ENCODE measurements at regions not wholly inside any gene's neighbourhood (a gene's known extent, or its start where the extent isn't known, plus 50 kb on each side); places are given as distances from the start of the nearest gene placed in this dataset.

DNA sequence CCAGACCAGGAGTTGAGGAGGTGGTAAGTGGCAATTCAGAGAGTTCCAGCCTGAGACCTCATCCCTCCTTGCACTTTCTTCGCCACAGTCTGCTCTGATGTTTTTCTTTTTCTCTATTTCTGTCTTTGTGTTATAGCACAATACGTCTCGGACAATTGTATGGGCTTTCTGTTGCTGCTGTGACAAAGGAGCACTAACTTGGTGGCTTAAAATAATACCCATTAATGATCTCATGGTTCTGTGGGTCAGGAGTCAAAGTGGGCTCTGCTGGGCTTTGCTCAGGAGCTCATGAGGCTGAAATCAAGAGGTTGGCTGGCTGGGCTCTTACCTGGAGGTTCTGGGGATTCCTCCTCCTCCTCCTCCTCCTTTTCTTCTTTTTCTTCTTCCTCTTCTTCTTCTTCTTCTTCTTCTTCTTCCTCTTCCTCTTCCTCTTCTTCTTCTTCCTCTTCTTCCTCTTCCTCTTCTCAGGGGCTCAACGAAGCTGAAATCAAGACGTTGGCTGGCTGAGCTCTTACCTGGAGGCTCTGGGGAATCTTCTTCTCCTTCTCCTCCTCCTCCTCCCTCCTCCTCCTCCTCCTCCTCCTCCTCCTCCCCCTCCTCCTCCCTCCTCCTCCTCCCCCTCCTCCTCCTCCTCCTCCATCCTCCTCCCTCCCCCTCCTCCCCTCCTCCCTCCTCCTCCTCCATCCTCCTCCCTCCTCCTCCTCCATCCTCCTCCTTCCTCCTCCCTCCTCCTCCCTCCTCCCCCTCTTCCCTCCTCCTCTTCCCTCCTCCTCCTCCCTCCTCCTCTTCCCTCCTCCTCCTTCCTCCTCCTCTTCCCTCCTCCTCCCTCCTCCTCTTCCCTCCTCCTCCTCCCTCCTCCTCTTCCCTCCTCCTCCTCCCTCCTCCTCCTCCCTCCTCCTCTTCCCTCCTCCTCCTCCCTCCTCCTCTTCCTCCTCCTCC is 104.0 kb downstream of the GATA6 start:
- H3K27me3 ChIP-seq (ENCODE audit: insufficient read depth, low read depth) = no peaks in the 10 kb centered on the region
- no peaks in the 10 kb centered on the region for H3F3A ChIP-seq (ENCODE audit: insufficient read depth, low read depth)
- no peaks in the 10 kb centered on the region for H3K9me2 ChIP-seq (ENCODE audit: insufficient read depth)
- CTCF ChIA-PET = interaction anchor here (0.5 kb wide), 1 partner anchor 50 kb away, joined by 5 read pairs; no protein-coding TSS in a partner anchor
- H4K20me1 ChIP-seq (ENCODE audit: insufficient read depth) = no peaks in the 10 kb centered on the region
- H3K4me2 ChIP-seq = no peak overlapping the region
- no peaks in the 10 kb centered on the region for H3K79me2 ChIP-seq (ENCODE audit: low read depth)
- no peaks in the 10 kb centered on the region for H3K36me3 ChIP-seq (ENCODE audit: low read depth)
- no peak overlapping the region for H2AFZ ChIP-seq
- no peak overlapping the region for H3K27ac ChIP-seq
- no peaks in the 10 kb centered on the region for H3K9me3 ChIP-seq (ENCODE audit: insufficient read depth, low read depth)
- H3K4me3 ChIP-seq = no peak overlapping the region
- BruUV-seq (replicated peaks) = no TSS peak
- DNase-seq = no peak
- no peaks in the 10 kb centered on the region for H3K4me1 ChIP-seq (replicated peaks; ENCODE audit: insufficient read depth)
- TF ChIP-seq, protein P1, sequence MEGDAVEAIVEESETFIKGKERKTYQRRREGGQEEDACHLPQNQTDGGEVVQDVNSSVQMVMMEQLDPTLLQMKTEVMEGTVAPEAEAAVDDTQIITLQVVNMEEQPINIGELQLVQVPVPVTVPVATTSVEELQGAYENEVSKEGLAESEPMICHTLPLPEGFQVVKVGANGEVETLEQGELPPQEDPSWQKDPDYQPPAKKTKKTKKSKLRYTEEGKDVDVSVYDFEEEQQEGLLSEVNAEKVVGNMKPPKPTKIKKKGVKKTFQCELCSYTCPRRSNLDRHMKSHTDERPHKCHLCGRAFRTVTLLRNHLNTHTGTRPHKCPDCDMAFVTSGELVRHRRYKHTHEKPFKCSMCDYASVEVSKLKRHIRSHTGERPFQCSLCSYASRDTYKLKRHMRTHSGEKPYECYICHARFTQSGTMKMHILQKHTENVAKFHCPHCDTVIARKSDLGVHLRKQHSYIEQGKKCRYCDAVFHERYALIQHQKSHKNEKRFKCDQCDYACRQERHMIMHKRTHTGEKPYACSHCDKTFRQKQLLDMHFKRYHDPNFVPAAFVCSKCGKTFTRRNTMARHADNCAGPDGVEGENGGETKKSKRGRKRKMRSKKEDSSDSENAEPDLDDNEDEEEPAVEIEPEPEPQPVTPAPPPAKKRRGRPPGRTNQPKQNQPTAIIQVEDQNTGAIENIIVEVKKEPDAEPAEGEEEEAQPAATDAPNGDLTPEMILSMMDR (conservative IDR thresholded peaks at IDR 0.05) = no peak
- no peak for TF ChIP-seq EZH2 (IDR thresholded peaks at IDR 0.05; ENCODE audit: low read depth)
- POLR2A ChIA-PET (ENCODE audit: unreplicated experiment) = no interaction called here
- intact Hi-C loops (cut with micrococcal nuclease; ENCODE audit: unreplicated experiment) = no loop called here

DNA sequence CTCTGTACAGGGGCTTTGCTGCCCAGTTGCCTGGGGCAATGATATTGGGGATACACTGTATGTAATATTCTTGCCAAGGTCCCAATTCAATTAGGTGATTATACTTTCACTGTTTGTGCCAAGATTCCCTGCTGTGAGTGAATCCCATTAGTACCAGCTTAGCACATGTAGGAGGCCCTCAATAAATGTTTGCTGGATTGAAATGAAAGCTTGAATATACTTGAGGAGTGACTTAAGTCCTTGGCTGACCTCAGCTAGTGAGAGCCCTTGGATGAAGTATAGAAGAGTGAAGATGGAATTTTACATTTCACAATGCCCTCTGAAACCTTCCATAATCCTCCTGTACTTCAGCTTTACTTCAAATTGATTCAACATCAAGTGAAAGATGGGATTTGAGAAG is 102.9 kb downstream of the GATA6 start:
- H3K9me3 ChIP-seq (ENCODE audit: insufficient read depth, low read depth) = no peaks in the 10 kb centered on the region
- H3K27me3 ChIP-seq (ENCODE audit: insufficient read depth, low read depth) = no peaks in the 10 kb centered on the region
- ChIA-PET CTCF (no interaction called here), POLR2A (ENCODE audit: unreplicated experiment) (interaction anchor here (0.5 kb wide), 1 partner anchor 86 kb away, joined by 4 read pairs; no protein-coding TSS in a partner anchor)
- H3K79me2 ChIP-seq (ENCODE audit: low read depth) = no peaks in the 10 kb centered on the region
- H4K20me1 ChIP-seq (ENCODE audit: insufficient read depth) = no peaks in the 10 kb centered on the region
- H3K4me1 ChIP-seq (replicated peaks; ENCODE audit: insufficient read depth) = no peaks in the 10 kb centered on the region
- TF ChIP-seq, protein P1 (conservative IDR thresholded peaks at IDR 0.05) = no peak
- TF ChIP-seq EZH2 (IDR thresholded peaks at IDR 0.05; ENCODE audit: low read depth) = no peak
- DNase-seq = no peak
- intact Hi-C loops (cut with micrococcal nuclease; ENCODE audit: unreplicated experiment) = no loop called here
- H2AFZ ChIP-seq = no peak overlapping the region
- H3K27ac ChIP-seq = no peak overlapping the region
- no peaks in the 10 kb centered on the region for H3F3A ChIP-seq (ENCODE audit: insufficient read depth, low read depth)
- H3K36me3 ChIP-seq (ENCODE audit: low read depth) = no peaks in the 10 kb centered on the region
- no peaks in the 10 kb centered on the region for H3K9me2 ChIP-seq (ENCODE audit: insufficient read depth)
- H3K4me3 ChIP-seq = no peak overlapping the region
- H3K4me2 ChIP-seq = no peak overlapping the region
- BruUV-seq (replicated peaks) = no TSS peak

DNA sequence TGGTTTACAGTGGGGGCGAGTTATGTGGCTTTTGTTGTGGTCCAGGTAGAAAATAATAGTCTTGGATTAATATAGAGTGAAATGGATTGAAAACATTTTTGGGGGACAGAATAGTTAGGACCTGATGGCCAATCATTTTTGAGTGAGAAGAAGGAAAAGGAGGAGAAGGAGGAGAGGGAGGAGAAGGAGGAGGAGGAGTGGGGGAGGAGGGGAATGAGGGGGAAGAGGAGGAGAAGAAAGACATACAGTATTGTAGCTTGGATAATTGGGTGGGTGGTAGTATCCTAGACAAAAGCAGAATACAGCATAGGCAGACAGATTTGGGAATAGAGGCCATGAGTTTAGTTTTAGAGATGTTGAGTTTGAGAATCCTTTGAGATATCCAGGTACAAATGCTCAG is 101.6 kb downstream of the GATA6 start:
- H3K9me3 ChIP-seq (ENCODE audit: insufficient read depth, low read depth) = no peaks in the 10 kb centered on the region
- DNase-seq = no peak
- no peak overlapping the region for H3K27ac ChIP-seq
- no peaks in the 10 kb centered on the region for H3K4me1 ChIP-seq (replicated peaks; ENCODE audit: insufficient read depth)
- H3K4me3 ChIP-seq = no peak overlapping the region
- H3K36me3 ChIP-seq (ENCODE audit: low read depth) = no peaks in the 10 kb centered on the region
- intact Hi-C loops (cut with micrococcal nuclease; ENCODE audit: unreplicated experiment) = no loop called here
- no peak overlapping the region for H3K4me2 ChIP-seq
- H4K20me1 ChIP-seq (ENCODE audit: insufficient read depth) = no peaks in the 10 kb centered on the region
- no peaks in the 10 kb centered on the region for H3K79me2 ChIP-seq (ENCODE audit: low read depth)
- no peak for TF ChIP-seq EZH2 (IDR thresholded peaks at IDR 0.05; ENCODE audit: low read depth)
- no peaks in the 10 kb centered on the region for H3F3A ChIP-seq (ENCODE audit: insufficient read depth, low read depth)
- H3K9me2 ChIP-seq (ENCODE audit: insufficient read depth) = no peaks in the 10 kb centered on the region
- POLR2A ChIA-PET (ENCODE audit: unreplicated experiment) = no interaction called here
- H3K27me3 ChIP-seq (ENCODE audit: insufficient read depth, low read depth) = no peaks in the 10 kb centered on the region
- no peak overlapping the region for H2AFZ ChIP-seq
- CTCF ChIA-PET = no interaction called here
- no TSS peak for BruUV-seq (replicated peaks)
